A673 (cell line): ENCODE measurements at regions not wholly inside any gene's neighbourhood (a gene's known extent, or its start where the extent isn't known, plus 50 kb on each side); places are given as distances from the start of the nearest gene placed in this dataset.

ENCODE experiments used
- BruUV-seq: library from RNA; stranded (reverse); fragments of 400-500 nt; replicated peaks from 2 replicates; lab custom pipeline; 2021; lab: Mats Ljungman, UMichigan
- CTCF ChIA-PET: fragments of 300-600 bp; sonication (Branson Sonifier 250); formaldehyde crosslinking; loops from one replicate; lab custom pipeline; 2022; ENCODE audit warnings: antibody characterized with exemption; lab: Charles Lee
- POLR2A ChIA-PET: fragments of 300-600 bp; sonication (Branson Sonifier 250); formaldehyde crosslinking; loops from one replicate; lab custom pipeline; 2022; ENCODE audit warnings: antibody characterized with exemption; ENCODE audit not compliant: low non-redundant PET; lab: Charles Lee
- DNase-seq: peaks from one replicate; pipeline ENCODE4 v3.0.0-alpha.2; 2015; ENCODE audit warnings: low spot score
- H3K27ac ChIP-seq: fragments of 200-600 bp; sonication (generic); 2 replicates; pipeline ENCODE4 v1.5.1; 2016; ENCODE audit warnings: mixed run types, low read depth, mild to moderate bottlenecking, mixed read lengths, antibody characterized with exemption, low read length; ENCODE audit not compliant: poor library complexity, severe bottlenecking
- H3K27me3 ChIP-seq: fragments of 200-600 bp; sonication (generic); replicated peaks from 2 replicates; pipeline ENCODE4 v1.6.1; 2017; ENCODE audit warnings: mixed run types, low read depth, mild to moderate bottlenecking, mixed read lengths, antibody characterized with exemption, low read length; ENCODE audit not compliant: insufficient read depth, poor library complexity
- H3K36me3 ChIP-seq: fragments of 200-600 bp; sonication (generic); 2 replicates; pipeline ENCODE4 v1.6.1; 2016; ENCODE audit warnings: mixed run types, mild to moderate bottlenecking, mixed read lengths, antibody characterized with exemption, low read length; ENCODE audit not compliant: insufficient read depth, poor library complexity, severe bottlenecking
- H3K4me1 ChIP-seq: fragments of 200-600 bp; sonication (generic); 2 replicates; pipeline ENCODE4 v1.6.1; 2017; ENCODE audit warnings: mixed run types, mild to moderate bottlenecking, mixed read lengths, antibody characterized with exemption, low read length; ENCODE audit not compliant: insufficient read depth, poor library complexity, severe bottlenecking
- H3K4me3 ChIP-seq: fragments of 200-600 bp; sonication (generic); 2 replicates; pipeline ENCODE4 v1.5.1; 2016; ENCODE audit warnings: low read depth, mixed run types, mild to moderate bottlenecking, mixed read lengths, low read length; ENCODE audit not compliant: poor library complexity, severe bottlenecking
- H3K9me3 ChIP-seq: fragments of 200-600 bp; sonication (generic); 2 replicates; pipeline ENCODE4 v1.6.1; 2016; ENCODE audit warnings: mixed run types, low read depth, mild to moderate bottlenecking, mixed read lengths, antibody characterized with exemption, low read length; ENCODE audit not compliant: poor library complexity, severe bottlenecking
- CTCF ChIP-seq: fragments of 300-800, 200-600 bp; sonication (generic); conservative IDR thresholded peaks from 2 replicates; pipeline ENCODE4 v1.5.1; 2017; ENCODE audit warnings: low read depth, mild to moderate bottlenecking, antibody characterized with exemption, low read length, moderate library complexity, mixed read lengths
- EZH2 ChIP-seq: fragments of 200-600 bp; sonication (generic); IDR thresholded peaks from 2 replicates; pipeline ENCODE4 v1.6.1; 2017; ENCODE audit warnings: borderline replicate concordance, low read depth, mild to moderate bottlenecking, mixed read lengths, antibody characterized with exemption, low read length; ENCODE audit not compliant: poor library complexity, severe bottlenecking
- intact Hi-C: fragments of 100-400 bp; cut with micrococcal nuclease; formaldehyde crosslinking; loops from one replicate; pipeline ENCODE4 v1.10.0; 2022; ENCODE audit not compliant: unreplicated experiment

- no peaks in the 10 kb centered on the region for H3K27me3 ChIP-seq
- no peak for DNase-seq
- intact Hi-C loops = no loop called here
- no peak overlapping the region for H3K27ac ChIP-seq
- CTCF ChIA-PET = no interaction called here
- POLR2A ChIA-PET = no interaction called here
- H3K9me3 ChIP-seq = no peaks in the 10 kb centered on the region
- H3K4me3 ChIP-seq = no peak overlapping the region
- no peaks in the 10 kb centered on the region for H3K36me3 ChIP-seq
- TF ChIP-seq CTCF = no peak
- TF ChIP-seq EZH2 = no peak
- no TSS peak for BruUV-seq
- no peaks in the 10 kb centered on the region for H3K4me1 ChIP-seq
Observed at GRCh38 chr4:54901202-54901601, 224.2 kb downstream of the KDR start.

GRCh38 chr4:54898656-54899340 is 226.6 kb downstream of the KDR start:
- DNase-seq = no peak
- POLR2A ChIA-PET = no interaction called here
- TF ChIP-seq CTCF (no peak), EZH2 (no peak)
- no peaks in the 10 kb centered on the region for H3K36me3 ChIP-seq
- intact Hi-C loops = no loop called here
- CTCF ChIA-PET = no interaction called here
- H3K27me3 ChIP-seq = no peaks in the 10 kb centered on the region
- no TSS peak for BruUV-seq
- no peaks in the 10 kb centered on the region for H3K9me3 ChIP-seq
- H3K4me3 ChIP-seq = no peak overlapping the region
- no peak overlapping the region for H3K27ac ChIP-seq
- H3K4me1 ChIP-seq = no peaks in the 10 kb centered on the region

- ChIA-PET POLR2A (no interaction called here), CTCF (no interaction called here)
- H3K27ac ChIP-seq = no peak overlapping the region
- H3K9me3 ChIP-seq = no peaks in the 10 kb centered on the region
- no peak for DNase-seq
- H3K4me1 ChIP-seq = no peaks in the 10 kb centered on the region
- H3K4me3 ChIP-seq = no peak overlapping the region
- intact Hi-C loops = no loop called here
- TF ChIP-seq EZH2 = no peak
- TF ChIP-seq CTCF = no peak
- no TSS peak for BruUV-seq
- H3K27me3 ChIP-seq = no peaks in the 10 kb centered on the region
- H3K36me3 ChIP-seq = no peaks in the 10 kb centered on the region
Observed at GRCh38 chr4:54898056-54898562, 227.3 kb downstream of the KDR start.
